ENCODE measurements at regions not wholly inside any gene's neighbourhood (a gene's known extent, or its start where the extent isn't known, plus 50 kb on each side); places are given as distances from the start of the nearest gene placed in this dataset.
"Not testable (repeated sequence)": the region's sequence is repeated elsewhere in the genome, so short reads cannot be mapped to it uniquely, and the experiment has no call there.

DNA sequence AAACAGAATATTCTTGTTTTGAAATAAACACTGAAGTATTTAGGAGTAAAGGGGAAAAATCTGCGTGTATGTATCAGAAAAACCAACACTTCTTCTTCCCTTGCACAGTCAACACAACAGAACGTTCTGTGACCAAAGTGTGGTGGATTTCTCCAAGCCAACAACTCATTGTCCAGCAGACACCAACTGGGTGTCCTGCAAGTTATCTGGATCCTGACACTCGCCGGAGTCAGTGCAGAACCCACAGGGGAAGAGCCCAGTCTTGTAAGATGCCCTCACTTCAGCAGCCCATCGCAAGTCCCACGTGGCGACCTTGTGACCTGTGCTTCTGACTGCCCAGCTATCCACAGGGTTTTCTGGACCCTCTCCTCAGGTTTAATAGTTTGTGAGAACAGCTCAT lies 630.7 kb upstream of the ZFP42 start:
- Mint-ChIP-seq H3K27ac (no peak overlapping the region), H3K4me3 (no peak overlapping the region), H3K36me3 (ENCODE audit: low read depth) (no peaks in the 10 kb centered on the region), H3K4me1 (ENCODE audit: low read depth) (no peaks in the 10 kb centered on the region), H3K9me3 (peaks cover 6% of the 10 kb centered on the region), H3K27me3 (no peaks in the 10 kb centered on the region)

DNA sequence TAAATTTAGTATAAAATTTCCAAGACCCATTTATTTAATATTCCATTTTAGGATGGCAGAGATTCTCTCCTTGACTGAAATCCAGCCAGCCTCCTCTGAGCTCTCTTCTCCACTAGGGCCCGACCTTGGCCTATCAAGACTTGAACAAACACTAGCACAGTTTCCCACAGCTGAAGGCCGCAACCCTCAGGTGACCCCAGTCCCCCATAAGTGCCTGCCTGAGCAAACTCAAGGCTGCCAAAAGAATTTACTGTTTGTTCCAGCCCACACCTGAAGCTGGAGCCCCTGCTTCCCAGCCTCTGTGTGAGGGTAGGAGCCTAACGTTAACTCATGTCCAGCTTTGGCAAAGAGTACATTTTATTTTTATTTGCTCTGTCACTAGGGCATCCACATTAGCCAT lies 629.0 kb upstream of the ZFP42 start:
- Mint-ChIP-seq H3K4me3 (no peak overlapping the region), H3K9me3 (peaks cover 8% of the 10 kb centered on the region), H3K36me3 (ENCODE audit: low read depth) (no peaks in the 10 kb centered on the region)

DNA sequence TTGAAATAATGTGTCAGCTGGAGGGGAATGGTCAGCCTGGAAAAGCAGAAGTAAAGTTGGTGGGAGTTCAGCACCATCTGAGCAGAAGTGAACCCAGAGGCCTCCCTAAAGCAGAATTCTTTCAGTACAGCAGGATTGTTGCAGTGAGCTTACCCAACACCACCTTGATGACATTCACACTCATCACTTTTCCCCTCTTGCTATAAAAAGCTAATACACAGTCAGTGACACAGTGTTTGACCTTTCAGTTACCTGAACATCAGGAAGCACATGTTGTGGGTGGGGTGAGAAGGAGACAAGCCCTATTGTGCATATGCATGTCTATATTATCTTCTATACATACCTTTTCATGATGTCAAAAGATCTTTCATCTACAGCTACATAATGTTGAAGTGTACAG lies 624.7 kb upstream of the ZFP42 start:
- no peak overlapping the region for H3K27ac Mint-ChIP-seq
- H3K27me3 Mint-ChIP-seq = no peaks in the 10 kb centered on the region
- peaks cover 15% of the 10 kb centered on the region for H3K9me3 Mint-ChIP-seq
- no peaks in the 10 kb centered on the region for H3K4me1 Mint-ChIP-seq (ENCODE audit: low read depth)
- no peak overlapping the region for H3K4me3 Mint-ChIP-seq
- H3K36me3 Mint-ChIP-seq (ENCODE audit: low read depth) = no peaks in the 10 kb centered on the region

More for the DNA sequence above, 629.0 kb upstream of the ZFP42 start:
- Mint-ChIP-seq H3K27ac (no peak overlapping the region), H3K4me1 (ENCODE audit: low read depth) (no peaks in the 10 kb centered on the region), H3K27me3 (no peaks in the 10 kb centered on the region)

DNA sequence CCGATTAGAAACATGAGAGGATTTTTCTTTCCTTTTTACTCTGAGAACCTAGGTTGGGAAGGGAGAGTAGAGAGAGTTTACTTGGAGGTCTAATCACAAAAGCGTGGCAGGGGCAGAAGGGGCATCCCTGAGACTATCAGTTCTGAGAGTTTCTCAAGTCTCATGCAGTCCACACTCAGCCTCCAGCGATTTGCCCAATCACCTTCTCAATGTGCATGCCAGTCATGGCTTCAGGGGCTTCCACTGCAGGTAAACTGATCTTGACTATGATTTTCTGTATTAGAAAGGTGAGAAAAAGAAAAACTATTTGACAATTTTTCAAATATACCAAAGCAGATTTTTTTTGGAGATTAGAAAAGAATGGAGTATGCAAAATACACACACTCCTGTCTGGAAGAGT lies 617.1 kb upstream of the ZFP42 start:
- H3K9me3 Mint-ChIP-seq = peaks cover 37% of the 10 kb centered on the region
- no peaks in the 10 kb centered on the region for H3K27me3 Mint-ChIP-seq

DNA sequence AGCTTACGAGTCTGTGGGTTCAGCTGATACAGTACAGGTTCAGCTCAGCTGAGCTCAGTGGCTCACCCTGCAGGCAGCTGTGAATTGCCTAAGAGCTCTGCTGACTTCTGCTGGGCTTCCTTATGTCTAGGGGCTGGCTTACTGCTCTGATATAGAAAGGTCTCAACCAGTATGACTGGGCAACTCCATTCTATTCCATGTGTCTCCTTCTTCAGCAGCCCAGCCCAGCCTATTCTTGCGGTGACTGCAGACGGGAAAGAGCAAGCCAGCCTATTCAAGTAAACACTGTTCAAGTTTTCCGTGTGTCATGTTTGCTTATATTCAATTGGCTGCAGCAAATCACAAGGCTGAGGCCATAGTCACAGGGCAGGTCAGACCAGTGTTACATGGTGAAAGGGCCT lies 615.4 kb upstream of the ZFP42 start:
- Mint-ChIP-seq H3K9me3 (peaks cover 35% of the 10 kb centered on the region), H3K36me3 (ENCODE audit: low read depth) (no peaks in the 10 kb centered on the region), H3K4me1 (ENCODE audit: low read depth) (no peaks in the 10 kb centered on the region), H3K27me3 (no peaks in the 10 kb centered on the region), H3K27ac (no peak overlapping the region), H3K4me3 (no peak overlapping the region)

More for the DNA sequence above, 617.1 kb upstream of the ZFP42 start:
- Mint-ChIP-seq H3K36me3 (ENCODE audit: low read depth) (no peaks in the 10 kb centered on the region), H3K4me1 (ENCODE audit: low read depth) (no peaks in the 10 kb centered on the region), H3K27ac (no peak overlapping the region), H3K4me3 (no peak overlapping the region)

DNA sequence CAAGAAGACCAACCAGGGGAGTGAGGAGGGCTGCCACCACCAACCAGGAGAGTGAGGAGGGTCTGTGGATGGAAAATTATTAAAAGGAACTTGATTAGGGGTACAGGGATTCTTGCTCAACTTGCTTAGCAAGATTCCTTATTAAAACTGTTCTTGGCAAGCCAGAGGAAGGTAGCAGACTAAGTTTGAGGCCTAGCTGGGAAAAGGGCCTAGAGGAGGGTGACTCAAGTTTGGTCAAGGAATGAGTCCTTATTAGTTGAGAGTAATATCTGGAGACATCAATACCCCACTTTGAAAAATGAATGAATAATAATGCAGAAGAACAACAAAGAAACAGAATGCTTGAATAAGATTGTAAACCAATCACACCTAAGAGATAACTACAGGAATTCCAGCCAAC lies 612.4 kb upstream of the ZFP42 start:
- Mint-ChIP-seq H3K36me3 (ENCODE audit: low read depth) (no peaks in the 10 kb centered on the region), H3K27me3 (no peaks in the 10 kb centered on the region), H3K9me3 (peaks cover 26% of the 10 kb centered on the region), H3K4me1 (ENCODE audit: low read depth) (no peaks in the 10 kb centered on the region), H3K27ac (no peak overlapping the region), H3K4me3 (no peak overlapping the region)

DNA sequence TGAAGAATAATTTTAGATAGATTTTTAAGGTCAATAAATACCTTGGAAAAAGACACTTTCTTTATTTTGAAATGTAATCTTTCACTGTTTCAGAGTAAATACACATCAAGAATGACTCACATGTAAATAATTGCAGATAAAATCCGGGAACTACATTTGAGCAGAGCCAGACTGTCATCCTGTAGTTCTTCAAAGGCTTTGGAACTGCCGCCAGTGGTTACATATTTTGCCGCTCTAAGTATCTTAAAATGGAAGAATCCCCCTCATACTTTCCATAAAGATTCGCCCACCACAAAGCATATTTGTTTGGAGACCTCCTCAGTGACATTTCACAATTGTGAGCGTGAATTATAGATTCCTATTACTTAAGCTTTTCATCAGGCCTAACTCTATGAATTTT lies 607.8 kb upstream of the ZFP42 start:
- H3K4me1 Mint-ChIP-seq (ENCODE audit: low read depth) = no peaks in the 10 kb centered on the region
- H3K27ac Mint-ChIP-seq = no peak overlapping the region
- no peaks in the 10 kb centered on the region for H3K36me3 Mint-ChIP-seq (ENCODE audit: low read depth)
- H3K27me3 Mint-ChIP-seq = no peaks in the 10 kb centered on the region
- H3K9me3 Mint-ChIP-seq = peaks cover 12% of the 10 kb centered on the region
- no peak overlapping the region for H3K4me3 Mint-ChIP-seq

DNA sequence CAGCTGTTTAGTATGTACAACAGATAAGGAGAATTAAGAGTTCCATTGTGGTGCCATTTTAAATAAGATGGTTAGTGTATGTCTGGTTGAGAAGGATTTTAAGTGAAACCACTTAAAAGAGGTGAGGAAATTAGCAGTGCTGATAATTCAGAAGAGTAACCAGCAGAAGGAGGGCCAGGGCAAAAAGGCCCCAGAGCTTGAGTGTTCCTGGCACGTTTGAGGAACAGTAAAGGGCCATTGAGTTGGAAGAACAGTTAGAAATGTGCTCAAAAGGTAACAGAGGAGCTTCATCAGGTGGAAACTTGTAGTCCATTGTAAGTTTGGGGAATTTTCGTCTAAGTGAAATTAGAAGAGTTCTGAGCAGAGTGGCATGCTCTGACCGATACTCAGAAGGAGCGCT lies 606.2 kb upstream of the ZFP42 start:
- Mint-ChIP-seq H3K27me3 (no peaks in the 10 kb centered on the region), H3K4me1 (ENCODE audit: low read depth) (no peaks in the 10 kb centered on the region), H3K36me3 (ENCODE audit: low read depth) (no peaks in the 10 kb centered on the region), H3K9me3 (peaks cover 5% of the 10 kb centered on the region), H3K27ac (no peak overlapping the region), H3K4me3 (no peak overlapping the region)

DNA sequence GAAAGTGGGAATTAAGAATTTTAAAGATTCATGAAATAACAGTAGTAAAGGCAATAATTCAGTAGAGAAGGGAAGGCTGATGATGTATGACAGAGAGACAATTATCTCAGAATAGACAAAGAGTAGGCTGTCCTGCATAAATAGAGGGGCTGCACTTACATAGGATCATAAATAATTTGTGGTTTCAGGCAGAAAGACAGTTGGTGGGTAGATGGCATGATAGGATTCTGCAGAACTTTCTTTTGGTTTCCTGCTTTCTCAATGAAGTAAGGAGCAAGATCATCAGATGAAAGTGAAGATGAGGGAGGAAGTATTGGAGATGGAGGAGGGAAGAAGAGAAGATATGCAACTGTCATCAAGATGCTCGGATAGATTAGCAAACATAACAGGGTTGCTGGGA lies 604.9 kb upstream of the ZFP42 start:
- no peak overlapping the region for H3K4me3 Mint-ChIP-seq
- H3K27ac Mint-ChIP-seq = no peak overlapping the region
- peaks cover 5% of the 10 kb centered on the region for H3K9me3 Mint-ChIP-seq
- H3K36me3 Mint-ChIP-seq (ENCODE audit: low read depth) = no peaks in the 10 kb centered on the region
- H3K4me1 Mint-ChIP-seq (ENCODE audit: low read depth) = no peaks in the 10 kb centered on the region
- no peaks in the 10 kb centered on the region for H3K27me3 Mint-ChIP-seq

DNA sequence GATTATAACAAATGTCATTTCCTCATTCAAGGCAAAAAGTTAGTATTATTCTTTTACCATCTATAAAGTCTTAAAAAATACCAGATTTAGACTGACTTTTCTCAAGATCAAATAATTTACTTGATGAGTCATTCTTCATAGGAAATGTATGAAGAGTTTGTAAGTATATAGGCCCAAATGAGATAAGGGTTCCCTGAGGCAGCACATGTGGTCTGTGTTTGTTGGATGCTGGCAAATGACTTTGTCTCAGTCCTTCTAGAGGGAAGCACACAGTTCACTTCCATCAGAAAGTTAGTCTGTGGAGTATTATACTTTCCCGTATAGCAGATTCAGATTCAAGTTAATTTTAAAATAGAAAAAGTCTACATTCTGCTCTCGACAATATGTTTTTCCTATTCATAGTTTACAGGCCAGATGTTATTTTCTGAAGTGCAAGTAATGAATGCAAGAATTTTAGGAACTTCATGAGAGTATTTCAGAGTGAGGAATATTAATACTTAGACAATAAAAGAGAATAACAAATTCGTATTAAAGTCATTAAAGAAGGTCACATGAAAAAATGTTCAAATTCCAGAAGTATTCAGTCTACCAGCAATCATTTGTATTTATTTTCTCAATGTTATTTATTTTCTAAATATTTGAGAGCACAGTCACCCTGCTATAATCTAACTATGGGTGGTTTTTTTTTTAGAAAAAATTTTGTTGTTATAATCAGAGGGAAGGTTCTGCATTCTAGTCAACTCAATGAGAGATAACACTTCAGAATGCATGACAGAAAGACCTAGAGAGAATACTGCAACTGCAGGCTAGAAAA lies 601.8 kb upstream of the ZFP42 start:
- no peaks in the 10 kb centered on the region for H3K36me3 Mint-ChIP-seq (ENCODE audit: low read depth)

DNA sequence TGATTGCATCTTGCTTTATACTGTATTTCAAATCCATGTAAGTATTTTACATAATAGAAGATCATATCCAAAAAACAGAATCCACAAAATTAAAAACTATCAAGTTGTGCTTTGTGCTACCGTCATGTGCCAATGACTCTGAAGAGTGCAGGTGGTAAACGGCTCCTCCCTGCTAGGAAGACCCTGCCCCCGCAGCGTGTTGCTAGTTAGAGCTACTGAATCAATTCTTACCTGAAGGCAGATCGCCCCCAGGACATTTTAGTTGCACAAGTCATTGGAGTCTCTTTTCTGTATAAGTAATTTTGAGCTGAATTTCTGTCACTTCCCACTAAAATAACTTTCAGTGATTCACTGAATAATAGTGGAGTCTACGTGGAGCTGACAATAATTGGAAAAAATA lies 599.5 kb upstream of the ZFP42 start:
- H3K4me3 Mint-ChIP-seq = no peak overlapping the region
- no peaks in the 10 kb centered on the region for H3K27me3 Mint-ChIP-seq
- H3K9me3 Mint-ChIP-seq = peaks cover 26% of the 10 kb centered on the region
- no peaks in the 10 kb centered on the region for H3K36me3 Mint-ChIP-seq (ENCODE audit: low read depth)
- no peak overlapping the region for H3K27ac Mint-ChIP-seq
- H3K4me1 Mint-ChIP-seq (ENCODE audit: low read depth) = no peaks in the 10 kb centered on the region

More for the DNA sequence above, 601.8 kb upstream of the ZFP42 start:
- no peaks in the 10 kb centered on the region for H3K4me1 Mint-ChIP-seq (ENCODE audit: low read depth)
- no peak overlapping the region for H3K27ac Mint-ChIP-seq
- no peak overlapping the region for H3K4me3 Mint-ChIP-seq
- peaks cover 10% of the 10 kb centered on the region for H3K9me3 Mint-ChIP-seq
- H3K27me3 Mint-ChIP-seq = no peaks in the 10 kb centered on the region

DNA sequence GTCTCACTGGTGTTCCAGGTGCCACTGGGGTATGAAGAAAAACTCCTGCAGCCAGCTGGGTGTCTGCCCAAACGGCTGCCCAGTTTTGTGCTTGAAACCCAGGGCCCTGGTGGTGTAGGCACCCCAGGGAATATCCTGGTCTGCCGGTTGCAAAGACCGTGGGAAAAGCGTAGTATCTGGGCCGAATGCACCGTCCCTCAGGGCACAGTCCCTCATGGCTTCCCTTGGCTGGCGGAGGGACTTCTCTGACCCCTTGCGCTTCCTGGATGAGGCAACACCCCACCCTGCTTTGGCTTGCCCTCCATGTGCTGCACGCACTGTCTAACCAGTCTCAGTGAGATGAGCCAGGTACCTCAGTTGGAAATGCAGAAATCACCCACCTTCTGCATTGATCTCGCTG lies 587.1 kb upstream of the ZFP42 start:
- H3K4me1 Mint-ChIP-seq (ENCODE audit: low read depth); H3K36me3 Mint-ChIP-seq (ENCODE audit: low read depth); H3K27ac Mint-ChIP-seq; H3K4me3 Mint-ChIP-seq; H3K27me3 Mint-ChIP-seq: not testable (repeated sequence)
- H3K9me3 Mint-ChIP-seq = peaks cover 21% of the 10 kb centered on the region

DNA sequence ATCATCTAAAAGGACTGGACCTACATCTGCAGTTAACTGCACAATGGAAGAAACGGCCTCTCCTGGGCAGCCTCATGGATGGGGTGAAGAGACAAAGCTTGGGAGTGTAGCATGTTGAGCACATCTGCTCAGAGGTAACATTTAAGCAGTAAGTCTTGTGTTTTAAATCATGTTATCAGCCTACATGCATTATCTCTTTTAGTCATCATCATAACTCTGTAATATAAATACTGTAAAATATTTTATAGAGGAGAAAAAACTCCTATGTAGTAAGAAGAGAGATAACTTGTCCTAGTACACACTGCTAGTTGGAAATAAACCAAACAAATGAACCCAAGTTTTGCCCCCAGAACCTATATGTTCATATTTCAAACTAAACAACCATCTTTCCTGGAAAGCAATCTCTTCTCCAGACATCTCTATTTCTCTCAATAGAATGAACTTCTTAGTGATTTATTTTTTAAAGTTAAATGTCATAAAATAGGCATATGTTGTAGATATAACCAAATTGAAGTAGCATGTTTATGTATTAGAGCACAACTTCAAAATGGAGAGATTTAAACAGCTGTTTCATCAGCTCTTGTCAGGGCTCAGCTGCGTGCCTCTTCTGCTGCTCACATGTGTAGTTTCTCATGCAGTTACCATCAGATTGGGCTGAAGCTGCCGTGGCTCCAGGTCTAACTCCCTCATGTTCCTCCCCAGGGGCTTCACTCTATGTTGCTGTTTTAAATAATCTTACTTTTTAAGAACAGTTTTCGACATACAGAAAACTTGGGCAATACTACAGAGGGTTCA lies 581.8 kb upstream of the ZFP42 start:
- Mint-ChIP-seq H3K4me1 (ENCODE audit: low read depth) (no peaks in the 10 kb centered on the region), H3K27ac (no peak overlapping the region), H3K4me3 (no peak overlapping the region), H3K27me3 (no peaks in the 10 kb centered on the region), H3K9me3 (no peaks in the 10 kb centered on the region), H3K36me3 (ENCODE audit: low read depth) (no peaks in the 10 kb centered on the region)

DNA sequence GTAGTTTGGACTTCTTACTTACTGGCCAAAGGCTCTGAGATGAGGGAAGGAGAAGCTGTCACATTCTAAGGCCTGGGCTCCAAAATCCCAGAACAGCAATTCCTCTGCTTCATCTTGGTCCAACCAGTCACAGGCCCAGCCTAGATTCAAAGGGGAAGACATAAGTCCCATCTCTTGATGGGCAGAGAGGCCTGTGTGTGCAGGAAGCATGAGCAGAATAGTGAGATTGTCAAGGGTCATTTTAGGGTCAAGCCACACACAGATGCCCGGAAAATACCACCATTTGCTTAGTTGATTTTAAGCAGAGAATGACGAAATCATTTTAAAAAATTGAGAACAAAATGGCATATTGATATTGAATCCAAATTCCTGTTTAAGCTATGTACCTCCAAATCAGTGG lies 580.9 kb upstream of the ZFP42 start:
- H3K4me3 Mint-ChIP-seq = no peak overlapping the region
- no peaks in the 10 kb centered on the region for H3K4me1 Mint-ChIP-seq (ENCODE audit: low read depth)
- H3K9me3 Mint-ChIP-seq = no peaks in the 10 kb centered on the region
- no peaks in the 10 kb centered on the region for H3K27me3 Mint-ChIP-seq
- H3K27ac Mint-ChIP-seq = no peak overlapping the region
- no peaks in the 10 kb centered on the region for H3K36me3 Mint-ChIP-seq (ENCODE audit: low read depth)

DNA sequence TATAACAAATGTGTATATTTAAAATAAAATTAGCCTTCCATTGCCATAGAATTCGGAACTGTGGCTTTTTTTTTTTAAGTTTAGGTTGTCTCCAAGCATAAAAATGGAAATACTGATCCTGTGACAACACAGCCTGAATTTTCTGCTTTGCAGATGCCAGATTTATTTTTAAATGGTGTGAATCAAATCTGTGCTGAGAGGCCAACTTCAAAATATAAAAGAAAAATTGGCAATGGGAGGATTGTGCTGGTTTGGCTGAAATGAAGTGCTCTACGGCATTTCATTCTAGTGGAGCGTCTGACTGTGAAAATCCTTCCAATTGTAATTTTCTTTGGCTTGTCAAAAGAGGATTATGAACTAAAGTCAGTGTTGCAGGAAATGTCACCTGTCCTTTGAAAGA lies 580.3 kb upstream of the ZFP42 start:
- Mint-ChIP-seq H3K4me1 (ENCODE audit: low read depth) (no peaks in the 10 kb centered on the region), H3K27me3 (no peaks in the 10 kb centered on the region), H3K27ac (no peak overlapping the region), H3K9me3 (no peaks in the 10 kb centered on the region), H3K4me3 (no peak overlapping the region), H3K36me3 (ENCODE audit: low read depth) (no peaks in the 10 kb centered on the region)

Measured in stimulated activated naive CD8-positive, alpha-beta T cell treated with anti-CD3 and anti-CD28 coated beads, Interleukin-15, Interleukin-2, amounts not matched to agents 100 ng/mL and 50 ng/mL, for 24 hours (primary cell).